IPS DF 4.7 (cell line): ENCODE measurements at regions not wholly inside any gene's neighbourhood (a gene's known extent, or its start where the extent isn't known, plus 50 kb on each side); places are given as distances from the start of the nearest gene placed in this dataset.

Experiments
- DNase-seq: peaks from one replicate; pipeline ENCODE4 v3.0.0-alpha.2; 2013; ENCODE audit warnings: low spot score; ENCODE audit errors: extremely low read depth

DNA sequence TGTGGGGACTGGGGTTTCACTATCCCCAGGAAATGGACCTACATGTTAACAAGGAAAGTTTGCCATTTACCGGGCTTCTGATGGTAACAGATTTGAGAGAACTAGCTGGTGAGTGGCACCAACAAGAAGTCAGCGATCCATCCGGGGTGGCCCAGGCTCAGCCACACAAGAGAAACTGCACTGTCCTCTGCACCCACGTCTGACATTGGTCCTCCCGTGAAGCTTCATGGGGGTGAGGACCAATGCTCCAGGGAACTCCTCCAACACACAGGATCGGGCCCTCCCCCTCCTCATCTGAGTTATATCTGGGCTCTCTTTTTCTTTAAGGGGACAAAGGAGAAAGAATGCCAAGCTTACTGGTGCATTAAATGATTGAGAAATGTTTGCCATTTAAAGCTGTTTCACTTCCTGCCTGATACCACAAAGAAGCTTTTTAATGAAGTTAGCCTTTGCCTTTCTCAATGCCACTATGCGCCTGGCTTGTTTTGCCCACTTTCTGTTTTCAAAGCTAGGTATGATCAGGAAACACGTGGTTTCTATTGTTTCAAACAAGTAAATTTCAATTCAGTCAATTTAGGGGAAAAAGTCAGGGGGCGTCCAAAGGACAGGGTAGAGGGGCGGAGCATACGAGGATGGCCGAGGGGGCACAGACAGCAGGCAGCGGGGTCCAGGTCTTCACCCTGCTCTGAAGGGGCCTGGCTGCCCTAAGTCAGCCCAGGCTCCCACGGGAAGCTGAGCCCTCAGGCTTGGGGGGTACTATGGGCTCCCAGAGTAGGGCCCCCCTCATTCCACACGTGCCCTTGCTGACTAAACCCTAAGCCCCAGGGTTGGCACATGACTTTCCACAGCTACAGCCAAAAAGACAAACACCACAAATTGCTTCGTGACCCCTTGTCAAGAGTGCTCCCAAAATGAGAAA lies 204.0 kb upstream of the ID2 start:
- no peak for DNase-seq

DNA sequence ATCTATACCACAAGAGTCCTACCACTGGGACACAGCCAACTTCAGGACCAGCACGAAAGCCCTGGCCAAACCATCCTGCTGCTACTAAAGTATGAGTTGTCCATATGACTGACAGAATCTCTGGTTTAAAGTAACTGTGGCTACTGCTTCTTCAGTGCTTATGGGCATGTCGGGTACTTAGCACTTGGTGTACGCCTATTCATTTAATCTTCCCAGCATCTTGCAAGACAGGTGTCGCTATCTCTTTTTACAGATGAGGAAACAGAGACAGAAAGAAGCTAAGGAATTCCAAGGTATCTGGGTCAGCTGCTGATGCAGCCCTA lies 203.4 kb upstream of the ID2 start:
- DNase-seq, result no peak

DNA sequence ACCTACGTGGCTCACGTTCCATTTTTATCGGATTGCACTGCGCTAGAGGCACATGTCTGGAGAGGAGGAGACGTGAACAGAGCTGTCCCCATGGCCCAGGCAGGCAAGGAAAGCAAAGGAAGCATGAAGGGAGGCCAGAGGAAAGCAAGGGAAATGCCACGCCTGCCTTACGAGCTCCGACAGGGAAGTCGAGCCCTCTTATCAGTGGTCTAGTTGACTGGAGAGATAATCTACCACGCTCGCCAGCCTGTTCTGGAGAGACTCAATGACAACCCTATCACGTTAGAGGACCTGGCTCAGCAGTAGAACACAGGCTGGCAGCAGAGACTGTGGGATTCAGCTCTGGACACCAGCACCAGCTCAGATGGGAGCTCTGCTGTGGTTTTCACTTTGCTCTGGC lies 202.6 kb upstream of the ID2 start:
- DNase-seq, result no peak

DNA sequence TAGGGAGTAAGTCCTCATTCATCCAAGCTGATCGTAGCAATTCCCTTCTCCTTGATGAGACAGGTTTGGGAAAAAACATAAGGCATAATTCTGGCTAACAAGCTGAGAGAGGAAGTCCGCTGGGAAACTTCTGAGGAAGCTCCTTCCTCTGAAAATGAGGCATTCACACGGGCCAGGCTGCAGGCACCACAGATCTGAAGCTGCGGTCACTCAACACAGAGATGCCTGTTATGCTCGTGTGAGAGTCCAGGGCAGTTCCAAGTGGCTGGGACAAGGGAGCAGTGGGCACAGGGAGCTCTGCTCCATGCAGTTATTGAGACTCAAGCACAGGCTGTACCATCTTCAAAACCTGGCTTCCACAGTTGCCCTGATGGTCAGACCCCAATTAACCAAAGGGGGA lies 200.9 kb upstream of the ID2 start:
- no peak for DNase-seq

DNA sequence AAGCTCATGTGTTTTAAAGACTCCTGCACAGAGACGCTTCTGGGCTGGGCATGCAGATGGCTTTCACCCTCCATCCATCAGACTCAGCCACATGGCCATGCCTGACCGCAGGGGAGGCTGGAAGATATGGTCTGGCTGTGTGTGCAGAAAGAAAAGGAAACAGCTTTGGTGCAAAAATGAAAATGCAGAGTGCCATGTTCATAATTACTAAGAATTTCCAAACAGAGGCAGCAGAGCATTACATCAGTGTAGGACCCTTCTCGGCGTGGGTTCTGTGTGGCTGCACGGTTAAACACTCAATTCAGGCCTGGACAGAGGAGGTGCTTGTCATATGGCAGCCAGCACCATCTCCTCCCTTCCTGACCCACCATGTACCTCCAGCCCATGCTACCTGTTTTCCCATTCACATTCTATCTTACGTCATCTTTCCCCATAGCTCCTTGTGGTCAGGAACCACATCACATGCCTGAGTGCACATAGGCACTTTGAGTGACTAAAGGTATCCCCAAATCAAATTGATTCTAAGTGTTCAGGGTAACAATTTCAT lies 200.3 kb upstream of the ID2 start:
- no peak for DNase-seq

DNA sequence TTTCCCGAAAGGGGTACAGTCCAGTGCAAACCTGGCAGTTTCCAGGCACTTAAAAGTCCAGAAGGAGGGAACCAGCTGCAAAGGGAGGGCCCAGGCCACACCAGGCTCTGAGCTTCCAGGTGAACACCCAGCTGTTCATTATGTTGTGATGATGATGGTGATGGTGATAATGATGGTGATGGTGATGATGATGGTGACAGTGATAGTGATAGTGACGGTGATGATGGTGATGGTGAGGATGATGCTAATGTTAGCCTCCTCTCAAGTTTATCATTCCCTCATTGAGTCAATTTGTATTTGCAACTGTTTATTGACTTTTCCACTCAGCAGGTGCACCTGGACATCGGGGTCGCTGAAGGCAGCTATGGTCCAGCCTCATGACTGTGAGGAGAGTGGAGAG lies 199.4 kb upstream of the ID2 start:
- DNase-seq, result no peak

DNA sequence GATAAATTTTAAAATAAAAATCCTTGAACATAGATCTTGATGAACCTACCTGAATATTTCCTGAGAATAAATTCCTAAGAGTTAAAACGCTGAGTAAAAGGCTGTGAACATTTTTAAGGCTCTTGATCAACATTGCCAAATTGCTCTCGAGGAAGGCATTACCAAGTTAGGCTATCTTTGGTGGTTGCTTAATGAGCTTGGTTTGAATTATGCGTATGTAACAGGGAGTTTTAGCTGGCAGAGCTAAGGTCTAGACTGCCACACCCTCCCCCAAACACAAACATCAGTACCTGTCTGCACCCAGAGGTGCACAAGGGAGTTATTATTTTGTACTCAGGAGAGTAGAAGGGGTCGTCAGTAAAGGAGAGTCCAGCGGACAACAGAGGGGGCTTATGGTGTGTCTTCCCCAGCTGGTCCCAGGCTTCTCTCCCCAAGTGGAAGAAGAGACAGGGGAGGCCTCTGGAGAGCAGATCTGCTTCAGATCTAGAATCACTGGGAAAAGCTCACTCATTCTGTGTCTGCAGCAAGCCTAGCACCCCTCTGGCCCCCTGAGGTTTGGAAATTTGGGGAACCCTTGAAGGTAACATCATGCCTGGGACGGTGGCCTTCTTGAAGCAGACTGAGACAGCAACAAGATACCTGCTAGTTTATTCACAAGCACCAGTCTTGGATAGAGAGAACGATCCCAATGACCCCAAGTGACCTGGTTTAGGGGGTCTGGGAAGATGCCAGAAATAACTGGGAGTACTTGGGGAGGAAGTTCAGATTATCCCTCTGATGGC lies 197.2 kb upstream of the ID2 start:
- no peak for DNase-seq

DNA sequence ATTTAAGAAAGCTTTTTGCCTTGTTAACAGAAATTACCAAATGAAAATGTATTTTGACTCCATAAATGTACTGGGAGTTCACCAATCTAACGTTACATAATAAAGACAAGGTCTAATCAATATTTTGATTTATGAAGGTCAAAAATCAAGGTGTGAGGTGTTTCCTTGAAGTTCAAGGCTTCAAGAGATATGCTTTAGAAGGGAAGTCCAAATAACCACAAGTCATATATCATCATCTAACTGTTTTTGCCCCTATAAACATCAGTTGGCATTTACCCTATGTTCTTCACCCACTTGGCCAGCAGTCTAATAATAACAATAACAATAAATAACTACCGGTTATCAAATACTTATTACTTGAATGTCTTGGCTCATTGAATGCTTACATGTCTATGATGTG lies 196.1 kb upstream of the ID2 start:
- no peak for DNase-seq

DNA sequence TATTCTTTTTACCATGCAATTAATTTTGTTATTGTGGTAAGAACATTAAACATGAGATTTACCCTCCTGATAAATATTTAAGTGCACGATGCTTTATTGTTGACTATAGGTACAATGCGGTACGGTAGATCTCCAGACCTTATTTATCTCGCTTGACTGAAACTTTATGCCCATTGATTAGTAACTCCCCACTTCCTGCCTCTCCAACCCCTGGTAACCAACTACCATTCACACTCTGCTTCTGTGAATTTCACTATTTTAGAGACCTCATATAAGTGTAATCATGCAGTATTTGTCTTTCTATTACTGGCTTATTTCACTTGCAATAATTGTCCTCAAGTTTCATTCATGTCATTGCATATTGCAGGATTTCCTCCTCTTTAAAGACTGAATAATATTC lies 195.7 kb upstream of the ID2 start:
- DNase-seq, result no peak

DNA sequence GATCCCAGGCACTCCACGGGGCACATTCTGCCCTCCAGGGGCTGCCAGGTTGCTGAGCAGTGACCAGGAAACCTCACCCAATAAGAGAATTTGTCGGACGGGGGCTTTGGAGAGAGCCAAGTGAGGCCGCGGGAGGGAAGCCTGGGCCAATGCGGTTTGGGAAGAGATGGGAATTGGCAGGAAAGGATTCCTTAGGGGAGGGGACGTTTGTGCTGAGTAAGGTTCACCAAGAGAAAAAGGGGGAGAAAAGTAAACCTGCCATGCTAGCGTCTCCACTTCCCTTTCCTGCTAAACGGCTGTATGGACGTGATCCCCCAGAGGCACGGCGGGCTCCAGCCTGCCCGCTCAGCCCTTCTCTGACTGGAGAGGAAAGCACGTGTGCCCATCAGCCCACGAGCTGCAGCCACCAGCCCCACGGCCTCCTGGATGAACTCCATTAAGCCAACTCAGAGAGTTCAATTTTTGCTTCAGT lies 194.4 kb upstream of the ID2 start:
- DNase-seq, result no peak

DNA sequence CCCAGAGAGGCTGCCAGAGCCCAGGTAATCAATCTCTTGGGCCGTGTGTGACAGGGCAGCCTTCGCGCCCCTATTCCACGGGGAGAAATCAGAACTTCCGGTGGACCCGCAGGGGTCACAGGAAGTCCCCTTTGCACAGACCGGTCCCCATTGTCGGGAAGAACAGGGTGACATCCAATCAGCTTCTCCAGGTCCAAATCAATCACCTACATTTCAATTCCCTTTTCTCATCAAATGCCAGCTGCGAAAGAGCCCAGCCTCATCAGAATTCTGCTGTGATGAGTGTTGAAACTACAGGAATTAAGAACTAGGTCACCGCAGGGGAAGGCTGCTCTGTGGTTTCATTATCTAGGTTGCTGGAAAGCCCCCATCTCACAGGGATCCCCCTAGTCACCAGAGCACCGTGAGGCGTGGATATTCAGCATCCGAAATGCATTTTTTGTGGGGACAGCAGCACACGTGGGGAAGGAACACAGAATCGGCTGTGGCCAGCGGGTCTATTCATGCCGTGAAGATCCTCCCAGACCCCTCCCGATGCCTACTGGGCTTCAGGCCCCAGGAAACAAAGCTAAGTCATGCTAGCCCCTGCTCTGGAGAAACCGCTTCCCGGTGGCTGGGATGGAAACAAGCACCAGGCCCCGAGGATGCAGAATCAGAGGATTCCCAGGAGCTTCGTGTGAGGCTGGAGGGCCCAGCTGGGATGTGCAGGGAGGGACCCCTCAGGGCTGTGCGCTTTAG lies 193.7 kb upstream of the ID2 start:
- DNase-seq, result no peak

DNA sequence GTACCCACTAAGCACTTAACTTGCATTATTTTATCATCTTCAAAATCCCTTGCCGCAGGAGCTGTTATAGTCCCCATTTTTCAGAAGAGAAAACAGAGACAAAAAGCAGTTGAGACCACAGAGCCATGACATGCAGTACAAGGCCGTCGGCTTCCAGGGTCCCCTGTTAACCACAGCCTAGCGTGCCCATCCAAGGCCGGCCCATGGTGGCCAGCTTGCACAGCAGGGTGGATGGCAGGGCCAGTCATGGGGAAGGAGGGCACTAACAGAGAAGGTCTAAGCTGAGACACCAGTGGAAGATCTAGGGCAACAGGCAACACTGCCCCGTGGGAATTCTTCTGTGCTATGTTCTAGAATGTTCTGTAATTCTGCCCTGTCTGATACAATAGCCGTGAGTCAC lies 192.6 kb upstream of the ID2 start:
- DNase-seq, result no peak

DNA sequence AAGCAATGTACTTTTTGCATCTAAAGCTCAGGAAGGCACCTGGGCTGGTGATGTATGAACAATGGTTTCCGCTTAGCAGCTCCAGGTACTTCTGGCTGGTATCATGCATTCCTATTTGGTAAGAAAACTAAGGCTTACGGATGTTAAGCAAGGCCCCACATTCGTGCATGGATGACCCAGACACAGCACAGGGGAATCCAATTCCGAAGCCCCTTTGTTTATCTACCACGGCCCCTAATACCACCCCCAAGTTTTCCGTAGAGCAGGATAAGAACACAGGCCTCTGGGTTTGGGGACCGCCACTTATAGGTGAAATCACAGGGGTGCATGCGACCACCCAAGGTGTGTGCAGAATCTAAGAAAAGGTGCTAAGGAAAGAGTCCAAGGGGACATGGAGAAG lies 192.1 kb upstream of the ID2 start:
- DNase-seq, result no peak

DNA sequence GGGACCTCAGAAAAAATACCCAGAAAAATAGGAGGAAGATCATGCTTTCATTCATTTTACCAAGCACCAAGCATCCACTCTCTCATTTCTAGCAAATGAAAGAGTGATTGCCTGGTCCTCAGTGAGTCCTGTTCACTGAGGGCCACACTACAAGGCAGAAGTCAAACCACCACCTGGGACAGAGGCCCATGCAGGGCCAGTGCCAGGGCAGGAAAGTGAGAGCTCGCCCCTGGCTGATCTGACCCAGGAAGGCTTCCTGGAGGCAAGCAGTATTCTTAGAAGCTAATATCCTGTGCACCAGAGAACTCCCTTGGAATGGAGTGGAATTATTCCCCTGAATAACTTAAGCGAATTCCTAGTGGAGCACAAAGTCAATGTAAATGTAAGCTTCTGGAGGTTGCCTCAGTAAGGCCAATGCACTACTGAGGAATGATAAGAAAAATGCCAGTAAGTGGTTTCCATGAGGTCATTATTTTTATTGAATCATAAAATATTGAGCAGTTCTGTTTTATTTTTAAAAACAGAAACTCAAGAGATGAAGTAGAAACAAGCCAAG lies 191.6 kb upstream of the ID2 start:
- DNase-seq, result no peak

DNA sequence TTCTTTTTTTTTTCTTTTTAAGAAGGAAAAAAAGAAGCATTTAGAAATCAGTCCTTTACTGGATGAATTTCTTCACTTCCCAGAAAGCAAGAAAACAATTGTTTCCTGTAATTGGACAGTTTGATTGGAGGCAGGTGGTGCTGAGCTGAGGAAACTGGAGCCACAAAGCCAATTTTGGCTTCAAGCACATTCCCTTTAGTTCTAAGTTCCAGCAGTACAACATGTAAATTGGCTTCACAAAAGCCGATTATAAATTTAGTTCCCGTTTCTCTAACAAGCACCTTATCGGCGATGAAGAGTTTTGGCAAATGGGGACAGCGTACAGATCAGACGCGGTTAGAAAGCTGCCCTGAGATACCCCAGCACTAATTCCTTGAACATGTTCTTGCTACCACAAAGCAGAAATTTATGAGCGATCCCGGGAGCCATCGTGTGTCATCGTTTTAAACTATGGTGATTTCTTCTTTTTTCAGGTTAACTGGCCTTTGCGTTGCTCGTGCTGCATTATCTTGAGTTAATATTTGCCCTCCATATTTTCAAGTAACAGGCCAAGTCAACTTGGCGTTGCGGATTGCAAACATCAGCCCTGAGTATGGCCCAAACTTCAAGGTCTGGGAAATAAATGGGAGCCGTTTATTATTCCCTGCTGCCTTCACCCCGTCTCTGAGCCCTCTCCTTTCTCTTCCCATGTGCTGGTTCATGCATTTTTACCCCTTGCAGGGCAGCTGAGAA lies 190.4 kb upstream of the ID2 start:
- no peak for DNase-seq

DNA sequence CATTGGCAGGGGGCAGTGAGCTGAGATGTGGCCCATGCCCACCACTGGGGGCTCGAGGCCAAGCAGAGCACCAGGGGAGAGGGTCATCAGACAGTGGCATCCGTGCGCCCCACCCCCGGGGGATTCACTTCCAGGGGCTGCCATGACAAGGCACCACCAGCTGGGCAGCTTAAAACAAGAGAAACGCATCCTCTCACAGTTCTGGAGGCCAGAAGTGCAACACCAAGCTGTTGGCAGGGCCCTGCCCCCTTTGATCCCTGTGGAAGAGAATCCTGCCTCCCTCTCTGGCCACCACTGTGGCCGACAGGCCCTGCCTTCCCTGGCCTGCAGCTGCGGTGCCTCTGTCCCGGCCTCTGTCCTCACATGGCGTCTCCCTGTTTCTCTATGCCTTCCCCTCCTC lies 187.7 kb upstream of the ID2 start:
- DNase-seq, result no peak

DNA sequence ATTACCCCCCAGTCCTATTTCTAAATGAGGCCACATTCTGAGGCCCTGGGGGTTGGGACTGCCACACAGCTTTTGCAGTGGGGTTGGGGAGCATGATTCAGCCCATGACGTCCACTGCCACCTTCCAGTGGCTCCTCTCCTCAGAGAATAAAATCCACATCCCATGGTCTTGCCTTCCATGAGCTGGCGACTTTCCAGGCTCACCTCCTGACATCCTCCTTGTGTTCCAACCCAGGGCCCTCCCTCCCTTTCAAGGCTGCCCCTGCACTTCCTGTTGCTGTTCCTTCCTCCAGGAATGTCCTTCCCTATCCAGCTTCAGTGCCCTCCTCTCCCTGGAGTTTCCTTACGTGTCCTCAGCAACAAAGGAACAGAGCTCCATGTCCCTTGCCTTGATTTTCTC lies 187.3 kb upstream of the ID2 start:
- no peak for DNase-seq

DNA sequence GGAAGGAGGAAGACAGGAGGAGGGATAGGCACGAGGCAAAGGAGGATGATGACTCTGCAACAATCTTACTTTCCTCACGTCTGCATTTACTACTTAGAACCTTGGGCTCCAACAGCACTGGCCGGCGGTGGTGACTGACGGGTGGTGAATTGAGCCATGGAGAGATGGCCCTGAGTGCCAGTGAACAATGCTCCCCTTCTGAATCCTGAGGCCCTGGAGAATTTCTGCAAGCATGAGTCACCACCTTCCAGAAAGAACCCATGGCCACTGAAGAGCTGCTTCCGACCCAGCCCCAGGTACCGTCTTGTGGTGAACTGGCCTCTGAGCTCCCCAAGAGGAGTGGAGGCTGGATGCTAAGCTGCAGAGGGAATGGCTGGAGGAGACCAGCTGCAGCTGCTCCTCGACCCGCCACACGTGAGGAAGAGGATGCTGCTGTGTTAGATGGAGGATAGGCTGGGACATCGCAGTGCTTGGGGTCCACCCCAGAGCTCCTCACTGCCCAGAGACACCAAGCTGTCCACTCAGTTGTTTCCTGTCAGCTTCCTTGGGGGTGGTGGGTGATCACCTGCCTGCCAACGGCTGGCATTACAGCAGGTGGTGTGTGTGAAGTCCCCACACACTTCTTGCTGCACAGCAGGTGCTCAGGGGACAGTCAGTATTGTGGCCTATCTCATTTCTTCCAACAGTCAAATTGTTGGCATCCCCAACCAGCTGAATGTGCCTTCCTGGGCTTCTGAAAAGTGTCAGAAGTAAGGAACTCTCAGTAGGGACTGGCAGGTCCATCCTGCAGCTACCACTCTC lies 186.5 kb upstream of the ID2 start:
- no peak for DNase-seq

DNA sequence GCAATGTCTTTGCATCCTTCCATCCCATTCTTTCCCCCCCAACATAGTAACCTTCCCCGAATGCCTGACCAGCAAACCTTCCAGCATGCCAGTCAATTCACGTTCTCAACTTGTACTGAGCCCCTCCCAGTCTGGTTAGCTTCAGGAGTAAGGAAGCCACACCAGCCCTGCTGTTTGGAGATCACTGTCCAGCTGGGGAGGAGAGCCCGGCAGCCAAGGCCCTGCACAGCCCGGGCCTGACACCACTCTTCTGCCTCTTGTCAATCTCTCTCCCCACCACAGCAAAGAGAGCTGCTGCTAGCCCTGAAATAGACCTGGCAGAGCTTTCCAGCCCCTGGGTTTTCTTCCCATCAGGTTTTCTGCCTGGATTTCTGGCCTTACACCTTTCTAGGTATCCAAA lies 185.8 kb upstream of the ID2 start:
- no peak for DNase-seq

DNA sequence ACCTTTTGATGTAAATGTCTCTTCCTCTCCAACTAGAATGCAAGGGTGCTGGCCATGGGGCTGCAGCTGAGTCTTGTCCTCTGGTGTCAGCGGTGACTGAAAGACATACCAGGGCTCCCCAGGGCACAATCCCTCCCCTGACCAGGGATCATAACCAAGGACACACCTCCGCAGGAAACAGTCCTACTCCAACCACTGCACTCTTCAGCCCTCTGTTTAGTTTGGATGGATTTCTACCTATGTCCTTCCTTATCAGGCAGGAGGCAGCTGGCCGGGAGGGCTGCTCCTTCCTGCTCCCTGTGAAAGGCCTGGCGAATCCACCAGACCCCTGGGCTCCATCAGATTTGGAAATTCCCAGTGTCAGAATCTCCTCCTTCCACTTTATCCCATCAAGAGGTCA lies 185.2 kb upstream of the ID2 start:
- no peak for DNase-seq
